ENCODE measurements at regions not wholly inside any gene's neighbourhood (a gene's known extent, or its start where the extent isn't known, plus 50 kb on each side); places are given as distances from the start of the nearest gene placed in this dataset.
"Not testable (repeated sequence)": the region's sequence is repeated elsewhere in the genome, so short reads cannot be mapped to it uniquely, and the experiment has no call there.

DNA sequence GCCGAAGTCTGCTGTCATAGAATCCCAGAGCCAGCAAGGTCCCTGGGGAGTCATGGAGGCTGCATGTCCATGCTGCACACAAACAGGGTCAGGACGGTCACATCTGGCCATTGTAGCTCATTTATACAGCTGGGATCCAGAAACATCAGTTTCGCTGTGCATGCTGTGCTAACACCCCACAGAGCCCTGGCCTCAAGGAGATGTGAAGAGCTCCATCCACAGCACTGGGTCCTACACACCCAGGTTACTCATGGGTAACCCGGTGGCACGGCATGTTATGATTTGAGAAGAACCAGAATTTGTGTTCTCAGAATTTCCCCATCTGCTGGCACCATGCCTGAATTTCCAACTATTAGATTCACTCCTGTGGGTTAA lies 146.3 kb upstream of the ARHGAP20 start:
- no peak for DNase-seq (ENCODE audit: extremely low read depth, low read depth)
- TF ChIP-seq CTCF (IDR thresholded peaks at IDR 0.05; ENCODE audit: low read depth, low read length): no peak

DNA sequence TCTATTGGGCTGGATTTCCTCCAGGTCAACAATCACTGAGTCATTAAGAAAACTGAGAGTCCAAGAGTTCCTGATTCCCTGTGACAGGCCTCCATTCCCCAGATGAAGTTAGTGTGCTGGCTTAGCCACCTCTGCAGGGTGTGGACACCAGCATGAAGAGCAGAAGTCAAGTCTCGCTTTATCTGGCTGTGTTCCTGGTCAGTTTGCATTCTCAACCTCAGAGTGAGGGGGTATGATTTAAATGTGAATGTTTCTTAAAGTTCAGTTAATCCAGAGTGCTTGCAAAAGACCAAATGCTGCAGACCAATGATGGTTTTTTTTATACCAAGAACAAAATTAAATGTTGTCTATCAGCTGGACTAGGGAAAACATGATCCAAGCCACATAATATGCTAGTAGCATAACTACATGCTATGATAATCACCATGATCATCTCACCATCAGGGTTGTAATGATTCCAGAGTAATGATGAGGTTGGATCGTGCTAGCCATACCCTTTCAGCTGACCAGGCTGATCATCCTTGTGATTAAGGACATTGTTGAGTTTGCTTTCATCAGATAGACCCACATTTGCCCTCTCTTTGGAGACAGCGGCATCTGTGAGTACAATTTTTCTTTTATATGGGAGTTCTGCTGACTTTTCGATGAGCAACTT lies 145.8 kb upstream of the ARHGAP20 start:
- TF ChIP-seq CTCF (IDR thresholded peaks at IDR 0.05; ENCODE audit: low read depth, low read length): no peak
- DNase-seq (ENCODE audit: extremely low read depth, low read depth): peak; percentile 72

DNA sequence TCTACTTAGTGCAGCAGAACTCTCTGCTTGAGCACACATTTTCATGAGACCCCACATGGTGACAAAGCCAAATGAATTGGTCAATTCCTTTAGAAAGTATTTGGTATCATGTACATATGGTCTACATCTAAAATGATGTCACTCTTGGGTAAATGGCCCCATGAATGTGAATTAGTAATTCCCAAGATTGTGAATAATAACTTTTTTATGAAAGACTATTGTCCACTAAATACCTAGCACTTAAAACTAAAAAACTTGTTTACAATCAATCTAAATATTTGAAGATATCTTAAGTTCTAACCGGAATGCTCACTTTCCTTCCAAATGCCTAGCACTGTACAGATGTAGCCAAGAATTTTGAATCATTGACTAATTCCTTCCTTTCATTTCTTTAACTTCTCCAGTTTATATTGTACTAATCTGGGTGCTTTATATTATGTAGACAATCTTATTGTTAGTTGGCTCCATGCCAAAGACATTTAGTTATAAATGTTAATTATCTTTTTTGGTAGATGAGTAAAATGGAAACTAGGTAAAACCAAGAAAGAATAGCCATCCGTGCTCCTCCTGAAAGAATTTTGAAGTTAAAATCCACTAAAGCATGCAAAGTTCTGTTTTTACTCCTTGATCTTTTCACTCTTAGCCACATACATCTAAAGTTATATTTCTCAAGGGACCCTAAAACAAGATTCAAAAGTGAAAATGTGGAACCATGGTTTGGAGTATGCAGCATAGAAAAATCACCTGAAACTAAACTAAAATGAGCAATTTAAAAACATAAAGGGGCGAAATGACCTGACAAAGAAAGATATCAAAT lies 145.0 kb upstream of the ARHGAP20 start:
- TF ChIP-seq CTCF (IDR thresholded peaks at IDR 0.05; ENCODE audit: low read depth, low read length): no peak
- DNase-seq (ENCODE audit: extremely low read depth, low read depth): no peak

DNA sequence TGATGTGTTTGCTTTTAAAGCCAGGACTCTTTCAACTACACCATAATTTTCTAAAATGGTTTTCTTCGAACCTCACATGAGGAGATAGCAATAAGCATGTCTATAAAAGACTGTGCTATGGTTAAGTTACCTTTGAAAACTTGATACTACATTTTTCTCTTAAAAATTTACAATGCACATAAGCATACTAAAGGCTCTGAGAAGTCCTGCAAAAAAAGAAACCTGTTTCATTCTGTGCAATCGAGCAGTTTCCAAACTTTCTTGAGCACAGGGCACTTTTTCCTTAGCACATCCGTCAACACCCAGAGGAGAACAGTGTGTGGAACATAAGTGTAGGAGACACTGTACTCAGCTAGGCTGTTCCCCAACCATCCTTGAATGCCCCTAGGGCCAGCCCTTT lies 144.1 kb upstream of the ARHGAP20 start:
- DNase-seq (ENCODE audit: extremely low read depth, low read depth): no peak
- TF ChIP-seq CTCF (IDR thresholded peaks at IDR 0.05; ENCODE audit: low read depth, low read length): no peak

DNA sequence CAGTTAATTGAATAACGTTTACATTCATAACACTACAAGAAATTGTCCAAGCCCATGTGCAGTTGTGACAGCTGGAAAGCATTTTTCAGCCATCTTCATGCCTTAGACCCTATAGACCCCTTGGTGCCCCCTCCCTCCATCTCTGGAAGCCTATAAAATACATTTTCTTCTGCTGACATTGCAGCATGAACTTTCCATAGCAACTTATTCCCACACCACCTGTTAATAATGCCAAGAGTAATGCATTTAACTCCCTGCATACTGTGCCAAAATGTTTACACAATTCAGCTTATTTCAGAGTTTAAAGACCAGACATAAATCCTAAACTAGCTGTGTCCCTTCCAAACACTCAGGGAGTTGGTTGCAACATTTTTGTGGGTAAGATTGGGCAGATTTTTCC lies 143.0 kb upstream of the ARHGAP20 start:
- no peak for DNase-seq (ENCODE audit: extremely low read depth, low read depth)
- TF ChIP-seq CTCF (IDR thresholded peaks at IDR 0.05; ENCODE audit: low read depth, low read length): no peak

- TF ChIP-seq CTCF (IDR thresholded peaks at IDR 0.05; ENCODE audit: low read depth, low read length): no peak
- no peak for DNase-seq (ENCODE audit: extremely low read depth, low read depth)
These were observed 140.8 kb upstream of the ARHGAP20 start for GRCh38 chr11:110852921-110853490.

DNA sequence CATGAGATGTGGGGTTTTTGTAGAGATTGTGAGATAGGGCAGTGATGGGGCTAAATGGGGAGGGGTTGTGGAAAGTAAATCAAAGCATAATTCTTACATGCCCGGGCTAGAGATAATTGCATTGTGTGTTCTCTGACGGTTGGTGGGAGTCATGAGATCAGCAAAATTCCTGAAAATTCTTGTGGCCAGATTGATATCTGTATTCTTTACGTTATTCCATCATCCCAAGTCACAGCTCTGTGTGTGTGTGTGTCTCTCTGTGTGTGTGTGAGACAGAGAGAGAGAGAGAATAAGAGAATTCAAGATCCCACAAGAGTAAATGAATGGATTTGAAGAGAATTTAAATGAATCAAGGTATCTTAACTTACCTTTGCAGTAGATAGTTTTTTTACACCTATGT lies 138.6 kb upstream of the ARHGAP20 start:
- TF ChIP-seq CTCF (IDR thresholded peaks at IDR 0.05; ENCODE audit: low read depth, low read length): no peak
- no peak for DNase-seq (ENCODE audit: extremely low read depth, low read depth)

- DNase-seq (ENCODE audit: extremely low read depth, low read depth): not testable (repeated sequence)
These were observed 130.8 kb upstream of the ARHGAP20 start for GRCh38 chr11:110843053-110843452.
